HG03469 (cell line): ENCODE measurements at regions not wholly inside any gene's neighbourhood (a gene's known extent, or its start where the extent isn't known, plus 50 kb on each side); places are given as distances from the start of the nearest gene placed in this dataset.
"Not testable (repeated sequence)": the region's sequence is repeated elsewhere in the genome, so short reads cannot be mapped to it uniquely, and the experiment has no call there.

Experiments
- ATAC-seq: cut with Tn5 transposase; IDR thresholded peaks from one replicate; pipeline ENCODE4 v1.9.1; 2021; ENCODE audit warnings: mild to moderate bottlenecking, moderate library complexity, moderate number of reproducible peaks; ENCODE audit not compliant: unreplicated experiment

DNA sequence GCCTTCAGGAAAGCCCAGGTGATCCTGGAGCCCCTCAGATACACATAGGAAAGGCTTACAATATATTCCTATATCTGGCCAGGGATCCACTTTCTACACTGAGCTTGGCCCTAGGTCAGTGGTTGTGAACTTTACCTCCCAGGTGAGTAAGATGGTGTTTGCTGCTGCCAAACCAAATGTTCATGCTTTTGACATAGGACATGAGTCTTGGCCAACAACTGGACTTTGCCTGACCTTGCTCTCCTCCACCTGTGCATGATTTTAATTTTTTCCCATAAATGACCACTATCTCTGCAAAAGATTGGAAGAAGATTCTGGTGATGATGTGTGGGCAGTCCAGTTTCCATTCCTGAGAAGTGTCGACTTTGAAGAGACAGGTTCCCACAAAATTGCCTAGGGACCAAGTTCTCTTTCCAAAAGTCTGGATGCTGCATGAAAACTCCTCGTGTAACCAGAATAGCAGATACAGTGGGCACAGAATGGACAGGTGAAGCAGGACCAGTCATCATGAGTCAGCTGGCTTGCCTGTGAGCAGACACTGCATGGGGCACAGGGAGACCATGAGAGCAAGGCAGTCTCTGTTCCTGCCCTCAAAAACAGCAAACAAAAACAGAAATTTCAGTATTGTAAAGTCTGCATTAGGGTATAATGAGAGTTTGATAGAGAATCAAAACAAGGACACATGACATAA is 226.4 kb upstream of the MON1B start:
- ATAC-seq, result no peak

DNA sequence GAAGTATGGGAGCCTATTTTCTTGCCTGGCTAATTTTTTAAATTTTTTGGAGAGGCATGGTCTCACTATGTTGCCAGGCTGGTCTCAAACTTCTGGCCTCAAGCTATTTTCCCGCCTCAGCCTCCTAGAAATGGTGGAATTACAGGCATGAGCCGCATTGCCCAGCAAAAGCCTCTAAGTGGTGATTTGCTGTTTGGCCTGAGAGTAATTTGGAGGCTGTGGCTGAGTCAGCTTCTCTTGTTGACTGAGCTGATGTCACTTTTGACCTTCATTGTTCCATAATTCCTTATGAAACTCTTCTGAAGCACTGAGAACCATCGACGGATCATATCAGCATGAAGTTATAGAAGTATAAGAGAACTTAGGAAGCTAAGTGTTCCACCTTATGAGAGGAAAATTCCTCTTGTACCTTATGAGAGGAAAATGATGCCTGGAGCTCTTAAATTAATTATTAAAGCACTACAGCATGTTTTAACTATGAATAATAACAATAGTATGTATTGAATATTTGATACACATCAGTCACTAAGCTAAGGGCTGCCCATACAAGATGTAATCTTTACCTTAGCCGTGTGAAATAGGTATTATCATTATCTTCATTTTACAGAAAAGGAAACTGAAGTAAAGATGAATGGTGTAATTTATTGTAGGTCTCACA is 220.8 kb upstream of the MON1B start:
- ATAC-seq, result no peak

DNA sequence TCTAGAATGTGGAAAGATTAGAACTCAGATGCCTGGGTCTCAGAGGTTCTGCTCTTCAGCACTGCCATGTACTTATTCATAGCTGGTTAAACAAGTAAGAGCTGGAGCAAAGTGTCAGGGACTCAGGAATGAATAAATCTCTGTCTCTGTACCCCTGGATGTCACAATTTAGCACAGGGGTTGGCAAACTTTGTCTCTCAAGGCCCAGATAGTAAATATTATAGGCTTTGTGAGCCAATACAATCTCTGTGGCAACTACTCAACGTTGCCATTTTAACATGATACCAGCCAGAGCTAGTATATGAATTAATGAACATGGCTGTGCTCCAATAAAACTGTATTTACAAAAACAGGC is 220.3 kb upstream of the MON1B start:
- ATAC-seq, result no peak

DNA sequence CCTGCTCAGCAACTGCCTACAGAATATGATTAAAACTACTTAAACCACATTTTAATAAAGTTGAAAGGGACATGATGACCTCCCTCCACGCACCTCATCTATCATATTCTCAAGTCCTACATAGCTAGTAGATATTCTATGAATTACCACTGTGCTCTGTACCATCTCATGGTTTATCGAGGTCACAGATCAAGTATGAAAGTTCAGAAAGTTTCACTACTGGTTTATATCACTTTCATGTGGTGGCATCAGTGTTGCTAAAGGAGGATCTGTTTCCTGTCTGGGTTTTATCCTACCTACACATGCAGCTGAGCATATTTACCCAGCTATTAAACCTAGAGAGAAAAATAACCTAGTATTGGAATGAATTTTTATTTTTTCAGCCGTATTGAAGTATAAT is 214.9 kb upstream of the MON1B start:
- peak; percentile 99 for ATAC-seq

DNA sequence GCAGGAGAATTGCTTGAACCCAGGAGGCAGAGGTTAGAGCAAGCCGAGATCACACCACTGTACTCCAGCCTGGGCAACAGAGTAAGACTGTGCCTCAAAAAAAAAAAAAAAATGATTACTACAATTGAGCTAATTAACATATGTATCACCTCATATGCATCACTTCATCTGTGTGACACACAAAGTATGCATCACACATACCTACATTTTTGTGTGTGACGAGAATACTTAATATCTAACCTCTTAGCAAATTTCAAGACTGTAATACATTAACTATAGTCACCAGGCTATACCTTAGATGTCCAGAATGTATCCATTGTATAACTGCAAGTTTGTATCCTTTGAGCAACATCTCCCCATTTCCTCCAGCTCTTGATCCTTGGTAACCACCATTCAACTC is 214.2 kb upstream of the MON1B start:
- ATAC-seq, result no peak

DNA sequence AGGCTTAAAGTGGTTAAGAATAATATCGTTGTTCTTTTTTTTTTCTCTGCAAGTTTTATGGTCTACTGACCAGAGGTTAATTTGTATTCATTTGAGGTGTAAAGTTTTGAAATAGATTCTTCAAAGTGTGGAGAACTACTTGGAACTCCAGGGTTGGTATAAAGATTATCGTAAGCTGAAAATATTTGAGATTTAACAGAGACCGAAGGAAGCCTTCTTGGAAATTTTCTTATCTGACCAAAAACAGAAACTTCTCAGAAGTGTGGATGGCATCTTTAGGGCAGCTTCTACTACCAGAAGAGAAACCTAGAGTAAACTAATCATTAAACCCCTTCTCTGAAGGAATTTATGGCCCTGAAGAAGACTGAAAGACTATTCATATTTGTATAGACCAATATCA is 206.8 kb upstream of the MON1B start:
- ATAC-seq, result no peak

DNA sequence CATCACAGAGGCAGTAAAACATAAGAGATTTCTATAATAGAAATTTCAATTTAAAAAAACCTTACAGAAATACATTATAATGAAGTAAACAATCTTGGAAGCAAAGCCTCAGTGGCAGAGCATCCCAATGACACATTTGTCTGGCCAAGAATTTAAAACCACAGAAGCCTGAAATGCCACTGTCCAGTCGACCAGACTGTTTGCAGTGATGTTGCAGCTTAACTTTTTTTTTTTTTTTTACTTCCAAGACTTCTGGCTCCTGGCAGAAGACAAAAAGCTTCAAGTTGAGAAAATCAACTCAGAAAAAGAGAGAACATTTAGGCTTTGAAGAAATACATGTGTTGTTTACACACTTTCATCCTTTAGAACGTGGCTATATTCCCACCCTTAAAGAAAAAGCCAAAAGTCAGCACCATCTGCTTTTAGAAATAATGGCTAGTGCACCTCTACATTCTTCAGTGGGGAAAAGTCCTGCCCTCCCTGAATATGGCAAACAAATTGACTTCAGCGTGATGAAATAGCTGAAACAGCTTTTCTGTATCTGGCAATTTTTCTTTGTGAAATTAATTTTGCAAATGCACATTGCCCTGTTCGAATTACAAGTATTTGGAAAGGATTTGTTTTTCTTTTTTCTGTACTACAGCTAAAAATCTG is 205.5 kb upstream of the MON1B start:
- ATAC-seq, result no peak

DNA sequence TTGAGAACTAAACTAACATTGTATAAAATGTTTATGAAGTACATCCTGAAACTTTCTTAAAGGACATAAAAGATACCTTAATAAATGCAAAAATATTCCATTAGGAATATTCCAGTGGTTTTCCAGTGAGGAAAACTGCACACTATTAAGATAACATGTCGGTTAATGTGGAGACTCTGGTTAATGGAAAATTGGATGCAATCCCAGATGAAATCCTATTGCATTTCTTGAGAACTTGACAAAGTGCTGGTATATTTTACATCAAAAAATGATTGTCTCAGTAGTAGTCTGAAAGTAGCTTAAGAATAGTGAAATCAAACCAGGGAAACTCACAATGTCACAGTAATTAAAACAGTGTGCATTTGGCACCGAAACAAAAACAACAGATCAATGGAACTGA is 202.5 kb upstream of the MON1B start:
- no peak for ATAC-seq

DNA sequence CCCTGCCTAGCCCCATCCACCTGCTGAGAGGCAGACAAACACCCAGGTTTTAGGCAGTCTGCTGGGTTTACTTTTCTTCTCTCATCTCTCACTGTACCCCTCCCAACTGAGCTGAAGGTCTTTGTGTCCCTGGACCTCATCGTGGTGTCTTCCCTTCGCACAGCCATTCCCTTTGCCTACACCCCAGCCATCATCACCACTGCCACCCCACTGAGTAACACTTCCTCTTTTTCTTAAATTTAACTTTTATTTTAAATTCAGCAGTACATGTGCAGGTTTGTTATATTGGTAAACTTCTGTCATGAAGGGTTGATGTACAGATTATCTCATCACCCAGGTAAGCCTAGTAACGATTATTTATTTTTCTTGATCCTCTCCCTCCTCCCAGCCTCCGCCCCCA is 188.3 kb upstream of the MON1B start:
- no peak for ATAC-seq

DNA sequence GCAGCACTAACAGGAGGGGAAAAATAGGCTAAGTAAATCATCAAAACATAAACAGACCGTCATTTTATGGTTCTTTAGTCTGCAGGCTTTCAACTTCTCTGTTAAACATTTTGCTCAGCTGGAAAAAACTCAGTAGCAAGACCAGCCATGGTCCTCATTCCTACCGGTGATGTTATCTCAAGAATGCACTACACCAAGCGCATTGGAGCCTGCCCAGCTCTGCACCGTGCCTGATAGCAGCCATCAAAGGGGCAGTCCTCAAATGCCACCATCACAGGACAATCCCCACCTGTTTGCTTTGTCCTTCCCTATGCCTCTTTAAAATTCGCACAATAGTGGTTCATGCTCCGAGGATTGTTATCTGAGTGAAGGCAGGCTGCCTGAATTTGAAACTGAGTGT is 181.5 kb upstream of the MON1B start:
- no peak for ATAC-seq

DNA sequence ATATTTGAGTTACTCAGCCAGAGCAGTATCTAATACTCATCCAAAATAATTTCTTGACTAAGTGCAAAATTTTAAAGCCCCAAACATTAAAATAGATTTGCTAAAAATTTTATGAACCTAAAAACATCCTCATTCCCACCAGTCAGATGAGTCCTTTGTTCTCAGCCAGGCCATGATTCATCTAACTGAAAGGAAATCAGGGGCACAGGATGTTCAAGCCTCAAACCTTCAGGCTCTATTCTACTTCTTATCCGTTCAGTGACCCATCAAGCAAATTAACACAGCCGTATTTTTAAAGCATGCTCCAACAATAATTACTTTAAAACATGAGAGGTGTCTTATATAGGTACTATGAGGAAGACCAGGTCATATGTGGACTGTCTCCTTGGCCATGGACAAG is 176.5 kb upstream of the MON1B start:
- ATAC-seq, result no peak

DNA sequence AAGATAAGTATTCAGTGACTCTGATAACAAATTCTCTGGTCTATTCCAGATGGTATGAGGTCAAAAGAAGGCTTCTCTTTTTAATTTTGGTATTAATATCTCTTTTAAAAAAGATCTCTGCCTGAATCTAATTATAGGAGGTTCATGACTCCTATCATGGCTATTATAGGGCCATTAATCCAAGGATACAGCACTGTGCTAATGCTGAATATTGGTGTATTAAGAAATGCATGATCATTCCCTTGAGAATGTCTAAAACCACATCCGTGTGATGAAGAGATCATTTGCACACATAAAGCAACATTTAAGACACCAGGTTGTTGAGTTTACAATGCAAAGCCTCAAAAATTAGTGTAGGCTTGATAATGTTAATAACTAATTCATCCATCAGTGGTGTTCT is 160.4 kb upstream of the MON1B start:
- ATAC-seq, result no peak

DNA sequence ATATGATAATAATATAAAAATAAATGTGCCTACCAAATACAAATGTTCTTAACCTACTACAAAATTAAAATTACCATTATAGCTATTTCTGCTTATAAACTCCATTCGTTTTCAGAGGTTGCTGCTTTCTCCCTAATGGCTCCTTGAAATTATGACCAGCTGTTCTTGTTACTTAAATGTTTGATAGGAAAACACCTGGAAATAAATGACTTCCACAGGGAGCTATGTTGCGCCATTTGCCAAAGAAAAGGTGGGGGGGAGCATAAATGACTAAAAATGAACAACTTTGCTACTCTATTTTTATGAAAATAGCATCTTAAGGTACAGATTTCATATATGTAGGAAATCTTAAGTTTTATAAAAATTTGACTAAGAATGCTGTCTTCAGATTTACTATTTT is 157.5 kb upstream of the MON1B start:
- ATAC-seq, result no peak

DNA sequence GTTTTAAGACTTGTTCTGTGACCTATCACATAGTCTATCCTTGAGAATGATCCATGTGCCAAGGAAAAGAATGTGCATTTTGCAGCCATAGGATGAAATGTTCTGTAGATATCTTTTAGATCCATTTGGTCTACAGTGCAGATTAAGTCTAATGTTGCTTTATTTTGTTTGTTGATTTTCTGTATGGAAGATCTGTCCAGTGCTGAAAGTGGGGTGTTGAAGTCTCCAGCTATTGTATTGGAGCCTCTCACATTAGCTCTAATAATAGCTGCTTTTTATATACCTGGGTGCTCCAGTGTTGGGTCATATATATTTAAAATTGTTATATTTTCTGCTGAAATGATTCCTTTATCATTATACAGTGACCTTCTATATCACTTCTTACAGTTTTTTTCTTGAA is 155.6 kb upstream of the MON1B start:
- ATAC-seq, result no peak

DNA sequence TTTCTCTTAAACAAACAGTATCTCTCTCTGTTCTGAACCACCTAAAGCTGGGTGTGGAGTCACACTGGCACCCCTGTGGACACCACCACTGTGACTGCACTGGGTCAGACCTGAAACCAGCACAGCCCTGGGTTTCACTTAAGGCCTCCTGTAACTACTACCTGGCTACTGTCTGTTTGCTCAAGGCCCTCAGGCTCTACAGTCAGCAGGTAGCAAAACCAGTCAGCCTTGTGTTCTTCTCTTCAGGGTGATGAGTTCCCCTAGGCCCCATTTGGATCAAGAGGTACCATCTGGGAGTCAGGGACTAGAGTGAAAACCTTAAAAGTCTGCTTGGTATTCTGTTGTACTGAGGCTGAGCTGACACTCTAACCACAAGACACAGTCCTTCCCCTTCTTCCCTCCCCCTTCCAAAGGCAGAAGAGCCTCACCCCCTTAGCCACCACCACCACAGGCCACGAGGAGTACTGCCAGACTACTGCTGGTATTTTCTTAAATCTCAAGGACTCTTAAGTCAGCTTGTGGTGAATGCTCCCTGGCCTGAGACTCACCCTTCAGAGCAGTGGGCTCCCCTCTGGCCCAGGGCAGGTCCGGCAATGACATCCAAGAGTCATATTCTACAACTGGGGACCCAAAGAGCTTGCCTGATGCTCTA is 153.2 kb upstream of the MON1B start:
- ATAC-seq, result no peak

DNA sequence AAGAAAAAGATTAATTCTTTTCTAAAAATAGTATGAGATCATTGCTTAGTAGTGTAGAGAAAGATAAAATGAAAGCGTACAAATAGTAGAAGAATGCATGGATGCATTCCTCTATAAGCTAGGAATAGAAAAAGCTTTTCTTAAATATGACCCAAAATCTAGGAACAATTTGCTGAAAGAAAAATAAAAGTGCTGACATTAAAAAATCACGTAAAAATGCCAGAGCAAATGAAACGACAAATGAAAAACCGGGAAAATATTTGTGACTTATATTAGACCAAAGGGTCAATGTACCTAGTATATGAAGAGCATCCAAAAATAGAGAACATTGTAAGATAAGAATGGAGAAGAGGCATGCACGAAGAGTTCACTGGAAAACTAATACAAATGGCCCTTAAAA is 149.5 kb upstream of the MON1B start:
- ATAC-seq, result no peak

DNA sequence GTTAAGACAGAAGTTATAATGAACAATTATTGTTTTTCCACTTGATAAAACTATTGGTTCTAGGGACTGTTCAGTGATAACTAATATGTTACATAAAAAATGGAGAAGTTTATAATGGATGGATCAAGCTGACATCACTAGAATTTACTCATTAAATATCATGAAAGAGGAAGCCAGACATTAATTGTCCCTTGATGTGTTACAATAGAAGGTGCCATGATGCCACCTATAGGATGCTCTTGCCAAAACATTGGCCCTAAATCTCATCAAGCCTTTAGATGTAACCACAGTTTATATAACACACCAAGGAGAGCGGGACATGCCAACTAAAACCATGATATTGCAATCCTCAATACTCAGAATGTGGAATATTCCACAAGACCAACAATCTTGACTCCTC is 147.9 kb upstream of the MON1B start:
- no peak for ATAC-seq

DNA sequence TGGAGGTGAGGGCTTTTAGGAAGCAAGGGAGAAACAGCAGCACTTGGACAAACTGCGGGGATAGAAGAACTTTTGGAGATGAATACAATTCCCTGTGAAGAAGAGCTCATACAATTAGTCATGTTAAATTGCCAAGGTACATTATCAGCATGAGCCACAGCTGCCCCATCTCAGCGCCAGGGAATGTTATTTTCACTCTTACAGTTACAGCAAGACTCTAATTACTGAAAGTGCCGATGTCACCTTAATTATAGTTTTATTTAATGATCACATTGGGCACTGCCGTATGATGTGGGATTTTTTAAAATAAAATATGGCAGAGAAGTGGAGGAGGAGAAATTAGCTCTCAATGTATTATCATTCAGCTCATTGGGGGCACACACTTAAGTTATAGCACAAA is 144.8 kb upstream of the MON1B start:
- ATAC-seq, result no peak

DNA sequence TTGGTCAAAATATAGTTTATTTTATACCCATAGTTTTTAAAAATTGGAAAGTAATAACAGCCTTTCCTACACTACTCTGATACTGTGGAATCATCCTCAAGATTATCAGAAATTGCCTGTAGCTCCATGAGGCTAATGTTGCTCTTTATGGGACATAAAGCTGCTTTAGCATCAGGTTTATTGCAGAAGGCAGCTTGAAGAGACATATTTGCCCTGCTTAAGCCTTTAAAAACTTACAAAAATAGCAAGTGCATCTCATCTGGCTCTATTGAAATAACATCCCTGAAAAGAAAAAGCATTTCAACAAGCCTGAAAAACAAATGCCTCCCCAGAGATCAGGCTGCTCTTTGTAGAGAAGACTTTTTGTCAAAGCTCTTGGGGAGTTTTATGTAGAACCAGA is 142.9 kb upstream of the MON1B start:
- ATAC-seq, result no peak

DNA sequence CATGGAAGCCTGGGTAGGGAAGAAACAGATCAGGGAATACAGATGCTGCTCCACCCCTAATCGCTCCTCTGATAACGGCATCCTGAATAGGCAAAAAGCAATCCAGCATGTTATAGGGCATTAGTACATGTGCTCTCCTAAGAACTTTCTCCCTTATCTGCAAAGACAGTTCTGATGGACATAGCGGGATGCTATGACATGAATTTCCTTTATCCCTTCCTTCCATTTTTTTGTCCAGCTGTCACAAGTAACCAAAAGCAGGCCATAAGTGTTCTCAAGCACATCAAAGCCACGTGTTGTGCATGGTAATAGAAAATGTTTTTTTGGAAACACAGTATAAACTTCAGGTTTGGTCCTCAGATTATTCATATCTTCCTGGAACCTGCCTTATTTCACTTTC is 141.4 kb upstream of the MON1B start:
- ATAC-seq, result no peak

DNA sequence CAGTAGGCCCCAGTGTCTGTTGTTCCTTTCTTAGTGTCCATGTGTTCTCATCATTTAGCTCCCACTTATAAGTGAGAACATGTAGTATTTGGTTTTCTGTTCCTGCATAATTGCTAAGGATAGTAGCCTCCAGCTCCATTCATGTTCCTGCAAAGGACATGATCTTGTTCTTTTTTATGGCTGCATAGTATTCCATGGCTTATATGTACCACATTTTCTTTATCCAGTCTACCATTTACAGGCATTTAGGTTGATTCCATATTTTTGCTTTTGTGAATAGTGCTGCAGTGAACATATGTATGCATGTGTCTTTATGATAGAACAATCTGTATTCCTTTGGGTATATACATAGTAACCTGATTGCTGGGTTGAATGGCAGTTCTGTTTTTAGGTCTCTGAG is 134.4 kb upstream of the MON1B start:
- ATAC-seq, result not testable (repeated sequence)

DNA sequence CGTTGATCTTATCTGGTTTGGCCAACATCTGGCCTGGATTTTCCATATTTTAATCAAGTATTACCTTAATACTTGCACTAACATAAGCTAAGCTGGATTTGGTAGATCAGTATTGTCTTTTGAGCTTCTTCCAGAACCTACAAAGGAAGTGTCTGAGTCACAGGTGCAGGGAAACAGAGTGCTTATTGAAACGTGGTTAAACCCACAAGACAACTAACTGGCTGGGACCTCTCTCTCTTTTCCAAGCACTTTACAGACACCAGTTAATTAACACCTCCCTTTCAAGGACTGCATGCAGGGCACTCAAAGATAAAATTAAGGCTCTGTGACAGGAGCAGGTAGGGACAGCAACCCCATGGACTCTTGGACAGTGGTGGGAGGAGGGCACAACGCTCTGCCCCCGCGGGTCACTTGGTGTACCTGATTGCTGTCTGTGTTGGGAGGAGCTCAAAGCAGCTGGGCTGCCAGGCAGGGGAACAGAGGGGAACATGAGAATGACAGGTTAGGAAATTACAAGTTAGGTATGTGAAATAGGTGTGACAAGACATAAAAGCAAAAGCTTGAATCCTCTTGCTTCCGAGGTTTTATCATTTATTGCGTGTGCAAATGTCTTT is 133.7 kb upstream of the MON1B start:
- no peak for ATAC-seq
